Endodermal cell (in vitro differentiated cells): ENCODE measurements at regions not wholly inside any gene's neighbourhood (a gene's known extent, or its start where the extent isn't known, plus 50 kb on each side); places are given as distances from the start of the nearest gene placed in this dataset.
"Not testable (repeated sequence)": the region's sequence is repeated elsewhere in the genome, so short reads cannot be mapped to it uniquely, and the experiment has no call there.

Experiments
- DNase-seq: peaks from one replicate; pipeline ENCODE4 v3.0.0-alpha.2; 2017
- H3K27ac ChIP-seq: 2 replicates; pipeline ENCODE4 v1.5.1; 2013; ENCODE audit warnings: mild to moderate bottlenecking, low read depth, low read length, moderate library complexity
- H3K27me3 ChIP-seq: 2 replicates; pipeline ENCODE4 v1.6.1; 2013; ENCODE audit warnings: mild to moderate bottlenecking, low read length, moderate library complexity; ENCODE audit not compliant: insufficient read depth, control insufficient read depth, poor library complexity, severe bottlenecking
- H3K36me3 ChIP-seq: 2 replicates; pipeline ENCODE4 v1.7.0; 2013; ENCODE audit warnings: mild to moderate bottlenecking, low read length, moderate library complexity; ENCODE audit not compliant: control insufficient read depth, insufficient read depth
- H3K4me1 ChIP-seq: one replicate; pipeline ENCODE4 v1.7.0; 2013; ENCODE audit warnings: low read length; ENCODE audit not compliant: control insufficient read depth, insufficient read depth
- H3K4me3 ChIP-seq: 2 replicates; pipeline ENCODE4 v1.5.1; 2013; ENCODE audit warnings: mild to moderate bottlenecking, low read length, moderate library complexity
- H3K9ac ChIP-seq: 2 replicates; pipeline ENCODE4 v1.6.1; 2013; ENCODE audit warnings: mild to moderate bottlenecking, low read length, moderate library complexity; ENCODE audit not compliant: poor library complexity, severe bottlenecking; ENCODE audit errors: extremely low read depth
- H3K9me3 ChIP-seq: 2 replicates; pipeline ENCODE4 v1.6.1; 2013; ENCODE audit warnings: mild to moderate bottlenecking, low read length, moderate library complexity; ENCODE audit not compliant: control insufficient read depth
- H3K27ac Mint-ChIP-seq: 2 replicates; pipeline ENCODE4 v1.8.0; 2020; ENCODE audit warnings: mixed read lengths
- H3K27me3 Mint-ChIP-seq: 2 replicates; pipeline ENCODE4 v1.8.0; 2021; ENCODE audit warnings: mild to moderate bottlenecking, mixed read lengths; ENCODE audit not compliant: insufficient read depth
- H3K36me3 Mint-ChIP-seq: 2 replicates; pipeline ENCODE4 v1.8.0; 2020; ENCODE audit warnings: low read depth, mixed read lengths
- H3K4me1 Mint-ChIP-seq: 2 replicates; pipeline ENCODE4 v1.8.0; 2020; ENCODE audit warnings: mixed read lengths
- H3K4me3 Mint-ChIP-seq: 2 replicates; pipeline ENCODE4 v1.8.0; 2020; ENCODE audit warnings: mild to moderate bottlenecking, moderate library complexity, mixed read lengths
- H3K9me3 Mint-ChIP-seq: 2 replicates; pipeline ENCODE4 v1.8.0; 2020; ENCODE audit warnings: mild to moderate bottlenecking, mixed read lengths
- CTCF ChIP-seq: fragments of 200-600 bp; sonication (generic); conservative IDR thresholded peaks from 2 replicates; pipeline ENCODE4 v1.5.0; 2021; ENCODE audit warnings: antibody characterized with exemption, mild to moderate bottlenecking
- WGBS, 2 experiments: methylation state at CpG; one replicate each; pipeline versions ENCODE4 v1.1.5 to v1.1.7; 2013; ENCODE audit warnings: missing lambda C conversion rate in 2 of 2, mixed read lengths in 1 of 2; ENCODE audit not compliant: insufficient coverage in 1 of 2, insufficient read length in 1 of 2; 5-methylcytosine and 5-hydroxymethylcytosine counted together

DNA sequence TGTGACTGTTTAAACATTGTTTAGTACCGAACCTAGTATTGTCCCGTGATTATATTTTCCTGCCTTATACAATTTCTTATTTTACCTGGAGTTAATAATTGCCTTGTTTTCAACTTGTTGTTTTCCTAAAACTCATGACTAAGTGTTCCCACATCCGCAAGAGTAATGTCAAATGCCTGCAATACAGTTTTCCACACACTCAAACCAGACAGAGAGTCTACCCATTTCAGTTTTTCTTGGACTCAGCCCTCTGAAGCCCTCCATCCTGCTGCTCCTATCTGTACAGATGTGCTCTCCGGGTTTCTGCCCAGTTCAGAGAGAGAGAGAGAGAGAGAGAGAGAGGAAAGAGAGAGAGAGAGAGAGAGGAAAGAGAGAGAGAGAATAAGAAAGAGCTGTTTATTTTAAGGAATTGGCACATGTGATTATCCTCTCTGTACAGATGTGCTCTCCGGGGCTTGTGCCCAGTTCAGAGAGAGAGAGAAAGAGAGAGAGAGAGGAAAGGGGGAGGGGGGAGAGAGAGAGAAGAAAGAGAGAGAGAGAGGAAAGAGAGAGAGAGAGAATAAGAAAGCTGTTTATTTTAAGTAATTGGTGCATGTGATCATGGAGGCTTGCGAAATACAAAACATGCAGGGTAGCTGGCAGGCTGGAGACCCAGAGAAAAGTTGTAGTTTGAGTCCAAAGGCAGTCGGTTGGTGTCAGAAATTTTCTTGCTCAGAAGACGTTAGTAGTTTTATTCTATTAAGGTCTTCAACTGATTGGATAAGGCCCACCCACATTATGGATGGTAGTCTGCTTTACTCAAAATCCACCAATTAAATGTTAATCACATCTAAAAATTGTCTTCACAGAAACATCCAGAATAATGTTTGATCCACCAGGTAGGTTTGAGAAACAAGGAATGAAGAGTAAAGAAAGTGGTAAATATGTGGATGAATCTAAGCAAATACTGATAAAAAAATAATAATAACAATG, 104.1 kb upstream of the GOLGA8J start:
- WGBS, 2 experiments: 89 to 93% methylated on average over 7 to 8 of the region's 8 CpGs
- Mint-ChIP-seq H3K36me3 (no peaks in the 10 kb centered on the region), H3K4me1 (no peaks in the 10 kb centered on the region), H3K27me3 (no peaks in the 10 kb centered on the region), H3K27ac (no peak overlapping the region), H3K4me3 (no peak overlapping the region), H3K9me3 (peaks cover 2% of the 10 kb centered on the region)
- TF ChIP-seq CTCF: no peak
- H3K9ac ChIP-seq: no peak overlapping the region
- no peak overlapping the region for H3K4me3 ChIP-seq
- no peaks in the 10 kb centered on the region for H3K9me3 ChIP-seq
- no peaks in the 10 kb centered on the region for H3K27me3 ChIP-seq
- no peaks in the 10 kb centered on the region for H3K36me3 ChIP-seq
- DNase-seq: no peak
- no peaks in the 10 kb centered on the region for H3K4me1 ChIP-seq
- no peak overlapping the region for H3K27ac ChIP-seq

GRCh38 chr15:29974056-29974455, 108.7 kb upstream of the GOLGA8J start:
- H3K9ac ChIP-seq, DNase-seq, H3K4me3 Mint-ChIP-seq, H3K27ac ChIP-seq, H3K4me3 ChIP-seq, H3K27ac Mint-ChIP-seq, H3K36me3 ChIP-seq, H3K4me1 Mint-ChIP-seq, H3K36me3 Mint-ChIP-seq, H3K4me1 ChIP-seq: not testable (repeated sequence)
- peaks cover 15% of the 10 kb centered on the region for H3K27me3 ChIP-seq
- H3K9me3 Mint-ChIP-seq: peaks cover 16% of the 10 kb centered on the region
- peaks cover 24% of the 10 kb centered on the region for H3K9me3 ChIP-seq
- WGBS, 2 experiments: 86 to 89% methylated on average over 1 of the region's 4 CpGs
- H3K27me3 Mint-ChIP-seq: peaks cover 28% of the 10 kb centered on the region

GRCh38 chr15:29972051-29972450, 110.7 kb upstream of the GOLGA8J start:
- Mint-ChIP-seq H3K4me3 (no peak overlapping the region), H3K4me1 (no peaks in the 10 kb centered on the region), H3K27me3 (peaks cover 41% of the 10 kb centered on the region), H3K9me3 (peaks cover 16% of the 10 kb centered on the region), H3K27ac (no peak overlapping the region), H3K36me3 (no peaks in the 10 kb centered on the region)
- Histone ChIP-seq H3K4me3 (no peak overlapping the region), H3K27ac (no peak overlapping the region), H3K4me1 (no peaks in the 10 kb centered on the region), H3K27me3 (peaks cover 26% of the 10 kb centered on the region), H3K9ac (no peak overlapping the region), H3K9me3 (peaks cover 24% of the 10 kb centered on the region), H3K36me3 (no peaks in the 10 kb centered on the region)
- WGBS, 2 experiments: 92 to 94% methylated on average over 1 to 2 of the region's 2 CpGs
- DNase-seq: no peak
- no peak for TF ChIP-seq CTCF
